ENCODE measurements at regions not wholly inside any gene's neighbourhood (a gene's known extent, or its start where the extent isn't known, plus 50 kb on each side); places are given as distances from the start of the nearest gene placed in this dataset.
"Not testable (repeated sequence)": the region's sequence is repeated elsewhere in the genome, so short reads cannot be mapped to it uniquely, and the experiment has no call there.

GRCh38 chr7:80026766-80027165 is 107.9 kb upstream of the GNAI1 start:
- no peak overlapping the region for H3K4me3 ChIP-seq (replicated peaks in 1 of 2; ENCODE audit: low read depth in 2 of 2, low read length in 2 of 2)
- no peak for TF ChIP-seq CTCF (IDR thresholded peaks at IDR 0.05; ENCODE audit: low read depth, low read length)
- DNase-seq (ENCODE audit: low read depth in 2 of 2), result no peak

GRCh38 chr7:80020277-80020676 is 114.4 kb upstream of the GNAI1 start:
- not testable (repeated sequence) for H3K4me3 ChIP-seq (replicated peaks in 1 of 2; ENCODE audit: low read depth in 2 of 2, low read length in 2 of 2); DNase-seq (ENCODE audit: low read depth in 2 of 2)

- not testable (repeated sequence) for H3K4me3 ChIP-seq (replicated peaks in 1 of 2; ENCODE audit: low read depth in 2 of 2, low read length in 2 of 2); DNase-seq (ENCODE audit: low read depth in 2 of 2)
These were observed 114.8 kb upstream of the GNAI1 start for GRCh38 chr7:80019809-80020207.

GRCh38 chr7:80018941-80019808 is 115.5 kb upstream of the GNAI1 start:
- peak; percentile 62 to 75 for DNase-seq (ENCODE audit: low read depth in 2 of 2)
- H3K4me3 ChIP-seq (replicated peaks in 1 of 2; ENCODE audit: low read depth in 2 of 2, low read length in 2 of 2), result no peak overlapping the region
- peak; percentile 88 for TF ChIP-seq CTCF (IDR thresholded peaks at IDR 0.05; ENCODE audit: low read depth, low read length)

GRCh38 chr7:80017101-80017698 is 117.4 kb upstream of the GNAI1 start:
- no peak for TF ChIP-seq CTCF (IDR thresholded peaks at IDR 0.05; ENCODE audit: low read depth, low read length)
- H3K4me3 ChIP-seq (replicated peaks in 1 of 2; ENCODE audit: low read depth in 2 of 2, low read length in 2 of 2), result no peak overlapping the region
- DNase-seq (ENCODE audit: low read depth in 2 of 2), result no peak

GRCh38 chr7:80014511-80014910 is 120.1 kb upstream of the GNAI1 start:
- no peak for TF ChIP-seq CTCF (IDR thresholded peaks at IDR 0.05; ENCODE audit: low read depth, low read length)
- no peak overlapping the region for H3K4me3 ChIP-seq (replicated peaks in 1 of 2; ENCODE audit: low read depth in 2 of 2, low read length in 2 of 2)
- DNase-seq (ENCODE audit: low read depth in 2 of 2), result peak; percentile 59 to 77

- TF ChIP-seq CTCF (IDR thresholded peaks at IDR 0.05; ENCODE audit: low read depth, low read length), result no peak
- no peak for DNase-seq (ENCODE audit: low read depth in 2 of 2)
- H3K4me3 ChIP-seq (replicated peaks in 1 of 2; ENCODE audit: low read depth in 2 of 2, low read length in 2 of 2), result no peak overlapping the region
These were observed 126.6 kb upstream of the GNAI1 start for GRCh38 chr7:80008039-80008438.

Data from cardiac fibroblast (primary cell).